DOHH2 (cell line): ENCODE measurements at regions not wholly inside any gene's neighbourhood (a gene's known extent, or its start where the extent isn't known, plus 50 kb on each side); places are given as distances from the start of the nearest gene placed in this dataset.

Source experiments
- CTCF ChIP-seq: fragments of 200-600 bp; sonication (generic); IDR thresholded peaks from one replicate; pipeline ENCODE4 v1.5.1; 2014; ENCODE audit warnings: antibody characterized with exemption, mild to moderate bottlenecking, low read depth, low read length; ENCODE audit not compliant: poor library complexity, severe bottlenecking
- EZH2phosphoT487 ChIP-seq: fragments of 200-600 bp; sonication (generic); IDR thresholded peaks from 2 replicates; pipeline ENCODE4 v1.6.1; 2017; ENCODE audit warnings: borderline replicate concordance, mild to moderate bottlenecking, antibody characterized with exemption, low read length, moderate library complexity, mixed read lengths

DNA sequence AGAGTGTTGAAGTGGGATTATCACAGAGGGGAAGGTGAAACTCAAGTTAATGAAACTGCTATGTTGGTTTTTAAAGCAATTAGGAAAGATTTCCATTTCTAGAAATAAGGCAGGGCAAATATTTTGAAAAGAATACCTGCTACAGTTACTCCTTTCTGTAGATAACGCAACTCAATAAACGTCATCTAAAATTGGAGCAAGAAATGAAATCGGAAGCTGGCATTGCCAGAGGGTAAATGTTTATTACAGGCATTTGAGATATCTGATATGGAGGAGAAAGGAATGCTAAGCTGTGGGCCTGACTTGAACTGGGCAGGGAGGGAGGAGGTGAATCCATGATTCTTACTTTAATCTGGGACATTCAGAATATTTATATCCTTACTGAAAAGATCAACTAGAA is 217.0 kb upstream of the ADARB2 start:
- TF ChIP-seq CTCF (no peak), EZH2phosphoT487 (no peak)
